ENCODE measurements at regions not wholly inside any gene's neighbourhood (a gene's known extent, or its start where the extent isn't known, plus 50 kb on each side); places are given as distances from the start of the nearest gene placed in this dataset.

- Histone ChIP-seq H2BK5ac (ENCODE audit: low read depth, low read length, poor library complexity) (no peak overlapping the region), H4K8ac (ENCODE audit: low read depth, low read length) (no peak overlapping the region), H3K4me3 (ENCODE audit: low read depth, low read length) (no peak overlapping the region), H4K12ac (ENCODE audit: low read depth, low read length) (no peak overlapping the region), H4K91ac (ENCODE audit: low read depth, low read length) (no peak overlapping the region), H2AK5ac (ENCODE audit: low read length) (no peak overlapping the region), H3K36me3 (ENCODE audit: control insufficient read depth in 1 of 2, insufficient read depth in 2 of 2, low read length in 2 of 2) (no peaks in the 10 kb centered on the region), H2BK12ac (ENCODE audit: low read length) (no peak overlapping the region), H3K79me1 (ENCODE audit: low read length) (no peaks in the 10 kb centered on the region), H3K18ac (ENCODE audit: low read length) (no peak overlapping the region), H3K4me2 (ENCODE audit: low read length) (no peak overlapping the region), H3K27me3 (ENCODE audit: insufficient read depth, low read length) (no peaks in the 10 kb centered on the region), H3K4ac (ENCODE audit: low read depth, low read length) (no peak overlapping the region), H3K9ac (ENCODE audit: low read length) (no peak overlapping the region), H3K14ac (ENCODE audit: low read length) (no peak overlapping the region), H2BK120ac (ENCODE audit: insufficient read depth, low read length, poor library complexity) (no peak overlapping the region), H3K4me1 (ENCODE audit: control insufficient read depth in 1 of 2, insufficient read depth in 2 of 2, low read length in 2 of 2) (no peaks in the 10 kb centered on the region), H3K79me2 (ENCODE audit: control insufficient read depth, insufficient read depth, low read length, poor library complexity) (no peaks in the 10 kb centered on the region), H2AFZ (ENCODE audit: insufficient read depth, low read length, poor library complexity) (no peak overlapping the region), H3K9me3 (ENCODE audit: insufficient read depth, low read depth, low read length) (no peaks in the 10 kb centered on the region), H3K23ac (ENCODE audit: low read length) (no peak overlapping the region), H3K27ac (ENCODE audit: low read depth, low read length) (no peak overlapping the region)
- WGBS (ENCODE audit: extremely low coverage, insufficient coverage, insufficient read length) = no CpG with 5 or more reads among the region's 6 CpGs
- DNase-seq = no peak
Measured at GRCh38 chr1:181987334-181987895, 74.1 kb downstream of the ZNF648 start.

DNA sequence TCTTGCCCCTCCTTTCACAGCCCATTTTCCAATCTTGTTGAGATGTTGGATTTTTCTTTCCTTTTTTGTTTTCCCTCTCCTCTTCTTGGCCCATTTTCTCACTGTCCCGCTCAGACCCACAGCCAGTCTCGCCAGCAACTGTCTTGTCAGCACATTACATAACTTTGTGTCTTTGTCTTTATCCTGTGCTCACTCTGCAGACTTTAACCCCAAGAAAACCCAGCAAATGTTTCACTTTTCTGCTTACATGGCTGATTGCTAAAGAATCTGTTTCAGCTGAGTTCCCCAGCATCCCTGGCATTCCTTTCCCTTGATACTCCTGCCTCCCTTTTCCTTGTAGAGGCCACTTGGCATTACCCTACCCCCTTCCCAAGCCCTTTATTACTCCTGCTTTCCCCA is 74.6 kb downstream of the ZNF648 start:
- no peak overlapping the region for H4K91ac ChIP-seq (ENCODE audit: low read depth, low read length)

DNA sequence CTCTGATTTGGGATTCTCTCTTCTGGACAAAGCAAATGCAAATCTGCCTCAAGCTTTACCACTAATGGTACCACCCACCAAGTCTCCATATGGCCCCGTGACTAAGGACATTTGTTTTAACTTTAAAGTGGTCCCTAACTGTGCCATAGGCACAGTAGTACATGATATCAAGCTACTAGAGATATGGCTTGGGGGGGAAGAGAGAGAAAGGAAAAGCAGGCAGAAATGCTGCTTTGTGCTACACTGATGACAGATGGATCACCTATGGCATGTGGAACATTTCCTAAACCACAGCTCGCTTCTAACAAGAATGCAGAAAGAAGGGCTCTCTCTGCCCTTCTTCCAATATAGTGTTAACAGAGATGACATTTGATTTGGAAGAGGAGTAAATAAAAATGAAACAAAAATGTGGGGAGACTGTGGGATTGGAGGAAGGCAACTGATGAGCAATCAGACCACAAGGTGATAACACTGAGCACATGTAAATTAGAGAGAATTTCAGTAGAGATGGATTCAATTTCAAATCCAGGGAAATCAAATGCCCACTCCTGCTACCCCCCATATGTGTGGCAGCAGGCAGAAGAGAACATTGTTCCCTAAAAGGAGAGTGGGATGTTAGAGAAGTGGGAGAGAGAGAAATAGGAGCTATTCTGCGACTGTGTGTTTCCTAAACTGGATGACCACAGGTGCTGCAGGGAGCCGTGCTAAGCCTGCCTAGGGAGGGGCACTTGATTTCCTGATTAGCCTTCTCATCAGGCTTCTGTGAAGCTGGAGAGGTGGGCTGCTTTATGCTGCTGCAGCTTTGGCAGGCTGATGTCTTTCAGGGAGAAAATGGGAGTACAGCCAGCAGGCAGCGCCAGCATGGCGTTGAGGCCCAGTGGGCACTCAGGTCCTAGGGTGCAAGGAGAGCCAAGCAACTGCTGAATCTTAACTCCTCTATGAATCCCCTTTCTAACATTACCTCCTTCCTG is 75.3 kb downstream of the ZNF648 start:
- no peak overlapping the region for H2BK12ac ChIP-seq (ENCODE audit: low read length)
- no peak for DNase-seq
- no peaks in the 10 kb centered on the region for H3K79me1 ChIP-seq (ENCODE audit: low read length)
- no peaks in the 10 kb centered on the region for H3K9me3 ChIP-seq (ENCODE audit: insufficient read depth, low read depth, low read length)
- H2AFZ ChIP-seq (ENCODE audit: insufficient read depth, low read length, poor library complexity) = no peak overlapping the region
- H3K27me3 ChIP-seq (ENCODE audit: insufficient read depth, low read length) = no peaks in the 10 kb centered on the region
- H3K14ac ChIP-seq (ENCODE audit: low read length) = no peak overlapping the region
- H2BK5ac ChIP-seq (ENCODE audit: low read depth, low read length, poor library complexity) = no peak overlapping the region
- H4K91ac ChIP-seq (ENCODE audit: low read depth, low read length) = no peak overlapping the region
- H2BK120ac ChIP-seq (ENCODE audit: insufficient read depth, low read length, poor library complexity) = no peak overlapping the region
- no peak overlapping the region for H3K9ac ChIP-seq (ENCODE audit: low read length)
- no peaks in the 10 kb centered on the region for H3K79me2 ChIP-seq (ENCODE audit: control insufficient read depth, insufficient read depth, low read length, poor library complexity)
- no peak overlapping the region for H3K27ac ChIP-seq (ENCODE audit: low read depth, low read length)
- H2AK5ac ChIP-seq (ENCODE audit: low read length) = no peak overlapping the region
- H3K4me2 ChIP-seq (ENCODE audit: low read length) = no peak overlapping the region
- H3K4ac ChIP-seq (ENCODE audit: low read depth, low read length) = no peak overlapping the region
- no CpG with 5 or more reads among the region's 6 CpGs for WGBS (ENCODE audit: extremely low coverage, insufficient coverage, insufficient read length)
- no peaks in the 10 kb centered on the region for H3K4me1 ChIP-seq (ENCODE audit: control insufficient read depth in 1 of 2, insufficient read depth in 2 of 2, low read length in 2 of 2)
- H3K4me3 ChIP-seq (ENCODE audit: low read depth, low read length) = no peak overlapping the region
- no peak overlapping the region for H3K18ac ChIP-seq (ENCODE audit: low read length)
- H3K36me3 ChIP-seq (ENCODE audit: control insufficient read depth in 1 of 2, insufficient read depth in 2 of 2, low read length in 2 of 2) = no peaks in the 10 kb centered on the region
- no peak overlapping the region for H4K12ac ChIP-seq (ENCODE audit: low read depth, low read length)
- H3K23ac ChIP-seq (ENCODE audit: low read length) = no peak overlapping the region
- H4K8ac ChIP-seq (ENCODE audit: low read depth, low read length) = no peak overlapping the region

More for the DNA sequence above, 74.6 kb downstream of the ZNF648 start:
- no peaks in the 10 kb centered on the region for H3K36me3 ChIP-seq (ENCODE audit: control insufficient read depth in 1 of 2, insufficient read depth in 2 of 2, low read length in 2 of 2)
- H3K9me3 ChIP-seq (ENCODE audit: insufficient read depth, low read depth, low read length) = no peaks in the 10 kb centered on the region
- H2BK12ac ChIP-seq (ENCODE audit: low read length) = no peak overlapping the region
- H3K27me3 ChIP-seq (ENCODE audit: insufficient read depth, low read length) = no peaks in the 10 kb centered on the region
- H4K8ac ChIP-seq (ENCODE audit: low read depth, low read length) = no peak overlapping the region
- H3K4me1 ChIP-seq (ENCODE audit: control insufficient read depth in 1 of 2, insufficient read depth in 2 of 2, low read length in 2 of 2) = no peaks in the 10 kb centered on the region
- no peak overlapping the region for H2BK5ac ChIP-seq (ENCODE audit: low read depth, low read length, poor library complexity)
- H3K79me1 ChIP-seq (ENCODE audit: low read length) = no peaks in the 10 kb centered on the region
- H2BK120ac ChIP-seq (ENCODE audit: insufficient read depth, low read length, poor library complexity) = no peak overlapping the region
- H3K27ac ChIP-seq (ENCODE audit: low read depth, low read length) = no peak overlapping the region
- H3K4ac ChIP-seq (ENCODE audit: low read depth, low read length) = no peak overlapping the region
- H3K4me2 ChIP-seq (ENCODE audit: low read length) = no peak overlapping the region
- no peak overlapping the region for H2AK5ac ChIP-seq (ENCODE audit: low read length)
- no peak overlapping the region for H3K9ac ChIP-seq (ENCODE audit: low read length)
- H4K12ac ChIP-seq (ENCODE audit: low read depth, low read length) = no peak overlapping the region
- no peak overlapping the region for H3K23ac ChIP-seq (ENCODE audit: low read length)
- H3K18ac ChIP-seq (ENCODE audit: low read length) = no peak overlapping the region
- DNase-seq = no peak
- no peak overlapping the region for H2AFZ ChIP-seq (ENCODE audit: insufficient read depth, low read length, poor library complexity)
- no peak overlapping the region for H3K4me3 ChIP-seq (ENCODE audit: low read depth, low read length)
- no CpG with 5 or more reads among the region's 2 CpGs for WGBS (ENCODE audit: extremely low coverage, insufficient coverage, insufficient read length)
- no peak overlapping the region for H3K14ac ChIP-seq (ENCODE audit: low read length)
- H3K79me2 ChIP-seq (ENCODE audit: control insufficient read depth, insufficient read depth, low read length, poor library complexity) = no peaks in the 10 kb centered on the region

- Histone ChIP-seq H4K91ac (ENCODE audit: low read depth, low read length) (no peak overlapping the region), H3K36me3 (ENCODE audit: control insufficient read depth in 1 of 2, insufficient read depth in 2 of 2, low read length in 2 of 2) (no peaks in the 10 kb centered on the region), H3K4me1 (ENCODE audit: control insufficient read depth in 1 of 2, insufficient read depth in 2 of 2, low read length in 2 of 2) (no peaks in the 10 kb centered on the region), H4K12ac (ENCODE audit: low read depth, low read length) (no peak overlapping the region), H3K27me3 (ENCODE audit: insufficient read depth, low read length) (no peaks in the 10 kb centered on the region), H3K4me2 (ENCODE audit: low read length) (no peak overlapping the region), H2BK120ac (ENCODE audit: insufficient read depth, low read length, poor library complexity) (no peak overlapping the region), H3K4ac (ENCODE audit: low read depth, low read length) (no peak overlapping the region), H3K18ac (ENCODE audit: low read length) (no peak overlapping the region), H3K23ac (ENCODE audit: low read length) (no peak overlapping the region), H2AK5ac (ENCODE audit: low read length) (no peak overlapping the region), H3K79me1 (ENCODE audit: low read length) (no peaks in the 10 kb centered on the region), H3K9me3 (ENCODE audit: insufficient read depth, low read depth, low read length) (no peaks in the 10 kb centered on the region), H3K14ac (ENCODE audit: low read length) (no peak overlapping the region), H3K79me2 (ENCODE audit: control insufficient read depth, insufficient read depth, low read length, poor library complexity) (no peaks in the 10 kb centered on the region), H4K8ac (ENCODE audit: low read depth, low read length) (no peak overlapping the region), H3K4me3 (ENCODE audit: low read depth, low read length) (no peak overlapping the region), H2BK5ac (ENCODE audit: low read depth, low read length, poor library complexity) (no peak overlapping the region), H3K27ac (ENCODE audit: low read depth, low read length) (no peak overlapping the region), H3K9ac (ENCODE audit: low read length) (no peak overlapping the region), H2BK12ac (ENCODE audit: low read length) (no peak overlapping the region), H2AFZ (ENCODE audit: insufficient read depth, low read length, poor library complexity) (no peak overlapping the region)
- DNase-seq = no peak
- WGBS (ENCODE audit: extremely low coverage, insufficient coverage, insufficient read length) = 100% methylated on average over 1 of the region's 3 CpGs
Measured at GRCh38 chr1:181985281-181985680, 76.2 kb downstream of the ZNF648 start.

Measured in trophoblast cell (in vitro differentiated cells and primary cell).